HG03354 (cell line): ENCODE measurements at regions not wholly inside any gene's neighbourhood (a gene's known extent, or its start where the extent isn't known, plus 50 kb on each side); places are given as distances from the start of the nearest gene placed in this dataset.

Experiments used
- ATAC-seq: cut with Tn5 transposase; IDR thresholded peaks from one replicate; pipeline ENCODE4 v1.9.1; 2021; ENCODE audit warnings: mild to moderate bottlenecking; ENCODE audit not compliant: unreplicated experiment, poor library complexity, severe bottlenecking

- no peak for ATAC-seq
Measured at GRCh38 chr3:106191913-106192312, 323.1 kb upstream of the CBLB start.

GRCh38 chr3:106193876-106194275, 325.1 kb upstream of the CBLB start:
- no peak for ATAC-seq

- ATAC-seq, result no peak
Measured at GRCh38 chr3:106194726-106195125, 325.9 kb upstream of the CBLB start.

GRCh38 chr3:106197532-106198194, 328.9 kb upstream of the CBLB start:
- ATAC-seq, result no peak

- ATAC-seq, result no peak
Measured at GRCh38 chr3:106204160-106204868, 335.5 kb upstream of the CBLB start.

- ATAC-seq, result peak; percentile 86
Measured at GRCh38 chr3:106206146-106206545, 337.3 kb upstream of the CBLB start.

- peak; percentile 21 for ATAC-seq
Measured at GRCh38 chr3:106206613-106207012, 337.8 kb upstream of the CBLB start.

GRCh38 chr3:106208251-106208650, 339.4 kb upstream of the CBLB start:
- no peak for ATAC-seq

GRCh38 chr3:106208967-106209366, 340.2 kb upstream of the CBLB start:
- no peak for ATAC-seq

GRCh38 chr3:106209482-106209881, 340.7 kb upstream of the CBLB start:
- no peak for ATAC-seq

GRCh38 chr3:106210923-106211322, 342.1 kb upstream of the CBLB start:
- ATAC-seq, result no peak

GRCh38 chr3:106212665-106213222, 343.9 kb upstream of the CBLB start:
- no peak for ATAC-seq

GRCh38 chr3:106213954-106214353, 345.1 kb upstream of the CBLB start:
- ATAC-seq, result no peak

- ATAC-seq, result no peak
Measured at GRCh38 chr3:106214641-106215040, 345.8 kb upstream of the CBLB start.

- no peak for ATAC-seq
Measured at GRCh38 chr3:106215047-106215446, 346.2 kb upstream of the CBLB start.

- no peak for ATAC-seq
Measured at GRCh38 chr3:106217745-106218144, 348.9 kb upstream of the CBLB start.

GRCh38 chr3:106227068-106227467, 358.3 kb upstream of the CBLB start:
- ATAC-seq, result no peak

- no peak for ATAC-seq
Measured at GRCh38 chr3:106228271-106228670, 359.5 kb upstream of the CBLB start.

GRCh38 chr3:106229495-106230278, 360.9 kb upstream of the CBLB start:
- ATAC-seq, result peak; percentile 60

- no peak for ATAC-seq
Measured at GRCh38 chr3:106231086-106231485, 362.3 kb upstream of the CBLB start.
